GM12878 (cell line): ENCODE measurements at regions not wholly inside any gene's neighbourhood (a gene's known extent, or its start where the extent isn't known, plus 50 kb on each side); places are given as distances from the start of the nearest gene placed in this dataset.

ENCODE experiments used
- ATAC-seq: fragments of 200-7000 bp; cut with Tn5 transposase; 3 replicates; pipeline ENCODE4 v1.9.1; 2020; ENCODE audit warnings: mild to moderate bottlenecking, moderate library complexity
- BruUV-seq: library from RNA; stranded (reverse); fragments of 400-500 nt; replicated peaks from 2 replicates; lab custom pipeline; 2021; lab: Mats Ljungman, UMichigan
- CTCF ChIA-PET: fragments of 300-600 bp; sonication (Branson Sonifier 250); formaldehyde crosslinking; extraction: SDS; loops from one replicate; lab custom pipeline; 2021; ENCODE audit warnings: inconsistent platforms; lab: Yijun Ruan, JAX
- POLR2A ChIA-PET: fragments of 350-600 bp; formaldehyde crosslinking; extraction: SDS; loops from one replicate; lab custom pipeline; 2021; ENCODE audit warnings: inconsistent platforms; lab: Charles Lee
- RAD21 ChIA-PET: fragments of 300-600 bp; sonication (Branson Sonifier 250); formaldehyde crosslinking; loops from one replicate; lab custom pipeline; 2023; ENCODE audit warnings: antibody characterized with exemption; ENCODE audit not compliant: unreplicated experiment; lab: Charles Lee
- SMC1A ChIA-PET: fragments of 300-600 bp; sonication (Branson Sonifier 250); formaldehyde crosslinking; loops from one replicate; lab custom pipeline; 2023; ENCODE audit not compliant: unreplicated experiment, uncharacterized antibody; lab: Charles Lee
- DNase-seq: peaks from one replicate; pipeline ENCODE4 v3.0.0-alpha.2; 2011; ENCODE audit warnings: low read depth, low spot score
- FAIRE-seq: peaks from 3 replicates; lab custom pipeline; 2011; peaks lifted over from hg19 to GRCh38; lab: Jason Lieb, UNC
- H2AFZ ChIP-seq: 2 replicates; pipeline ENCODE4 v1.6.0; 2011; ENCODE audit warnings: low read depth, low read length, control low read depth; ENCODE audit not compliant: control insufficient read depth
- H3K27ac ChIP-seq: 2 replicates; pipeline ENCODE4 v1.5.1; 2011; ENCODE audit warnings: control low read depth; ENCODE audit not compliant: control insufficient read depth, insufficient read depth
- H3K27me3 ChIP-seq, 2 experiments: replicated peaks in 1 of 2; 2 replicates each; pipeline versions ENCODE4 v1.6.0 to v1.6.1; 2011; ENCODE audit warnings: low read length in 1 of 2; ENCODE audit not compliant: control insufficient read depth in 2 of 2, insufficient read depth in 2 of 2
- H3K36me3 ChIP-seq, 2 experiments: 2 replicates each; pipeline ENCODE4 v1.5.1; 2011; ENCODE audit warnings: low read length in 1 of 2; ENCODE audit not compliant: control insufficient read depth in 2 of 2, insufficient read depth in 2 of 2
- H3K4me1 ChIP-seq: 2 replicates; pipeline ENCODE4 v1.6.1; 2011; ENCODE audit warnings: mild to moderate bottlenecking, low read length, moderate library complexity, mixed read lengths; ENCODE audit not compliant: control insufficient read depth, insufficient read depth
- H3K4me2 ChIP-seq: 2 replicates; pipeline ENCODE4 v1.6.0; 2011; ENCODE audit warnings: control low read depth; ENCODE audit not compliant: control insufficient read depth, insufficient read depth
- H3K4me3 ChIP-seq: fragments of 200-600 bp; sonication (generic); 2 replicates; pipeline ENCODE4 v1.5.1; 2016
- H3K79me2 ChIP-seq: 2 replicates; pipeline ENCODE4 v1.6.0; 2011; ENCODE audit warnings: low read length; ENCODE audit not compliant: control insufficient read depth, insufficient read depth
- H3K9ac ChIP-seq: 2 replicates; pipeline ENCODE4 v1.8.0; 2011; ENCODE audit warnings: low read length, control low read depth, mixed read lengths; ENCODE audit not compliant: control insufficient read depth, insufficient read depth
- H3K9me3 ChIP-seq: replicated peaks from 3 replicates; pipeline ENCODE4 v1.5.1; 2011; ENCODE audit warnings: mild to moderate bottlenecking, low read length; ENCODE audit not compliant: control insufficient read depth, insufficient read depth
- H4K20me1 ChIP-seq: 2 replicates; pipeline ENCODE4 v1.6.0; 2011; ENCODE audit not compliant: control insufficient read depth, insufficient read depth
- CHD4 ChIP-seq: fragments of 200-600 bp; sonication (generic); IDR thresholded peaks from 2 replicates; pipeline ENCODE4 v1.6.1; 2016; ENCODE audit warnings: mild to moderate bottlenecking
- CREM ChIP-seq: IDR thresholded peaks from 2 replicates; pipeline ENCODE4 v1.6.1; 2014; ENCODE audit warnings: antibody characterized with exemption, low read depth
- ESRRA ChIP-seq: IDR thresholded peaks from 2 replicates; pipeline ENCODE4 v1.6.1; 2012; ENCODE audit warnings: mild to moderate bottlenecking, low read length, improper control_type of control experiment
- FOS ChIP-seq: IDR thresholded peaks from 3 replicates; pipeline ENCODE4 v1.6.1; 2011; ENCODE audit warnings: borderline replicate concordance; ENCODE audit not compliant: insufficient read length; ENCODE audit errors: extremely low read depth
- GATAD2B ChIP-seq: fragments of 450-650 bp; conservative IDR thresholded peaks from 2 replicates; pipeline ENCODE4 v1.6.1; 2017; ENCODE audit warnings: low read depth, mild to moderate bottlenecking, moderate library complexity
- HDGF ChIP-seq: fragments of 450-650 bp; IDR thresholded peaks from 2 replicates; pipeline ENCODE4 v1.6.1; 2016; ENCODE audit warnings: antibody characterized with exemption
- MTA2 ChIP-seq: fragments of 450-650 bp; IDR thresholded peaks from 2 replicates; pipeline ENCODE4 v1.6.1; 2016; ENCODE audit warnings: low read depth, mild to moderate bottlenecking, moderate library complexity
- PML ChIP-seq: IDR thresholded peaks from 2 replicates; pipeline ENCODE4 v1.6.1; 2012; ENCODE audit warnings: low read length, inconsistent platforms
- POU2F2 ChIP-seq: IDR thresholded peaks from 3 replicates; pipeline ENCODE4 v1.6.1; 2011; ENCODE audit warnings: low read depth, mild to moderate bottlenecking, low read length, borderline replicate concordance
- RAD51 ChIP-seq: fragments of 450-650 bp; IDR thresholded peaks from 2 replicates; pipeline ENCODE4 v1.6.1; 2016; ENCODE audit warnings: moderate library complexity, mild to moderate bottlenecking, inconsistent platforms
- RFX5 ChIP-seq: IDR thresholded peaks from 2 replicates; pipeline ENCODE4 v1.6.1; 2011; ENCODE audit warnings: low read depth, low read length, improper control_type of control experiment
- SREBF1 ChIP-seq: IDR thresholded peaks from 2 replicates; pipeline ENCODE4 v1.6.1; 2012; ENCODE audit warnings: mild to moderate bottlenecking, low read length
- STAT1 ChIP-seq: fragments of 450-650 bp; conservative IDR thresholded peaks from 2 replicates; pipeline ENCODE4 v1.6.1; 2014; ENCODE audit warnings: antibody characterized with exemption, mild to moderate bottlenecking
- ZNF217 ChIP-seq: fragments of 450-650 bp; IDR thresholded peaks from 2 replicates; pipeline ENCODE4 v1.6.1; 2017; ENCODE audit warnings: antibody characterized with exemption, mild to moderate bottlenecking
- ZNF622 ChIP-seq: fragments of 450-650 bp; IDR thresholded peaks from 2 replicates; pipeline ENCODE4 v1.6.1; 2017; ENCODE audit warnings: mild to moderate bottlenecking, inconsistent platforms
- WGBS: methylation state at CpG from one replicate; pipeline ENCODE4 v1.1.6; 2016; ENCODE audit warnings: low lambda C conversion rate; ENCODE audit not compliant: insufficient replicate concordance, insufficient coverage; ENCODE audit errors: missing lambda C conversion rate; 5-methylcytosine and 5-hydroxymethylcytosine counted together
- in situ Hi-C: fragments of 300-500 bp; cut with MboI; formaldehyde crosslinking; loops from 9 replicates; pipeline ENCODE4 v1.14.3; 2018; ENCODE audit warnings: mixed read lengths
- intact Hi-C: fragments of 100-400 bp; cut with micrococcal nuclease; formaldehyde crosslinking; loops from one replicate; pipeline ENCODE4 v1.14.2; 2022; ENCODE audit not compliant: unreplicated experiment
- TF ChIP-seq, protein P1 (sequence below): IDR thresholded peaks from 2 replicates; pipeline ENCODE4 v1.6.1; 2012; ENCODE audit warnings: mild to moderate bottlenecking, low read depth, low read length
- TF ChIP-seq, protein P2 (sequence below): IDR thresholded peaks from 2 replicates; pipeline ENCODE4 v1.6.1; 2012; ENCODE audit warnings: low read length, inconsistent platforms
- TF ChIP-seq, protein P3 (sequence below): fragments of 450-650 bp; IDR thresholded peaks from 2 replicates; pipeline ENCODE4 v1.6.1; 2017; ENCODE audit warnings: borderline replicate concordance
- TF ChIP-seq, protein P4 (sequence below): fragments of 450-650 bp; conservative IDR thresholded peaks from 2 replicates; pipeline ENCODE4 v1.6.1; 2017; ENCODE audit warnings: mild to moderate bottlenecking, moderate library complexity

DNA sequence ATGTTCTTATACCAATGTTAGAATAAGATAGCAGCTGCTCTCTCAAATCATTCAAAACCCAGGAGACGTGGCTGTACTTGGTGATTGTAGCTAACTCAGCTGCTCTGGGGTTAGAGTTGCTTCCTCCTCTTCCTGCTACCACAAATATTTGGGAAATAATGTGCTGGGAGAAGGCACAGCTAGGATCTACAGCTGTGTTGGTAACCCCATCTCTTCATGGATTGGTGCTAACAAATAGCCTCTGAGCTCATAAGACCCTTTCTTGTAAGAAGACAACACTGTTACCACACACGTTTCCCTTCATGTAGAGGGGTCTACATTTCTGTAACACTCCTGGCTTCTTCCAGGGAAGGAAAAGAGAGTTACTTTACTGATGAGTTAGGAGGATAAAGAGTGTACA, 911.0 kb upstream of the CITED2 start:
- no peak for FAIRE-seq
- H3K79me2 ChIP-seq: no peaks in the 10 kb centered on the region
- RAD21 ChIA-PET: interaction anchor here (0.7 to 1.3 kb wide), 2 partner anchors 14 to 288 kb away, joined by 3 read pairs; no protein-coding TSS in a partner anchor
- H3K9me3 ChIP-seq: no peaks in the 10 kb centered on the region
- in situ Hi-C loops (no loop called here), intact Hi-C loops (no loop called here)
- no peaks in the 10 kb centered on the region for H4K20me1 ChIP-seq
- TF ChIP-seq GATAD2B (no peak), RAD51 (no peak), MTA2 (no peak), ZNF622 (no peak), FOS (no peak), HDGF (no peak), CREM (no peak), ZNF217 (no peak), SREBF1 (no peak), POU2F2 (no peak), STAT1 (no peak), PML (no peak), CHD4 (no peak), ESRRA (no peak), RFX5 (no peak)
- TF ChIP-seq, protein P1, sequence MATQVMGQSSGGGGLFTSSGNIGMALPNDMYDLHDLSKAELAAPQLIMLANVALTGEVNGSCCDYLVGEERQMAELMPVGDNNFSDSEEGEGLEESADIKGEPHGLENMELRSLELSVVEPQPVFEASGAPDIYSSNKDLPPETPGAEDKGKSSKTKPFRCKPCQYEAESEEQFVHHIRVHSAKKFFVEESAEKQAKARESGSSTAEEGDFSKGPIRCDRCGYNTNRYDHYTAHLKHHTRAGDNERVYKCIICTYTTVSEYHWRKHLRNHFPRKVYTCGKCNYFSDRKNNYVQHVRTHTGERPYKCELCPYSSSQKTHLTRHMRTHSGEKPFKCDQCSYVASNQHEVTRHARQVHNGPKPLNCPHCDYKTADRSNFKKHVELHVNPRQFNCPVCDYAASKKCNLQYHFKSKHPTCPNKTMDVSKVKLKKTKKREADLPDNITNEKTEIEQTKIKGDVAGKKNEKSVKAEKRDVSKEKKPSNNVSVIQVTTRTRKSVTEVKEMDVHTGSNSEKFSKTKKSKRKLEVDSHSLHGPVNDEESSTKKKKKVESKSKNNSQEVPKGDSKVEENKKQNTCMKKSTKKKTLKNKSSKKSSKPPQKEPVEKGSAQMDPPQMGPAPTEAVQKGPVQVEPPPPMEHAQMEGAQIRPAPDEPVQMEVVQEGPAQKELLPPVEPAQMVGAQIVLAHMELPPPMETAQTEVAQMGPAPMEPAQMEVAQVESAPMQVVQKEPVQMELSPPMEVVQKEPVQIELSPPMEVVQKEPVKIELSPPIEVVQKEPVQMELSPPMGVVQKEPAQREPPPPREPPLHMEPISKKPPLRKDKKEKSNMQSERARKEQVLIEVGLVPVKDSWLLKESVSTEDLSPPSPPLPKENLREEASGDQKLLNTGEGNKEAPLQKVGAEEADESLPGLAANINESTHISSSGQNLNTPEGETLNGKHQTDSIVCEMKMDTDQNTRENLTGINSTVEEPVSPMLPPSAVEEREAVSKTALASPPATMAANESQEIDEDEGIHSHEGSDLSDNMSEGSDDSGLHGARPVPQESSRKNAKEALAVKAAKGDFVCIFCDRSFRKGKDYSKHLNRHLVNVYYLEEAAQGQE: no peak
- TF ChIP-seq, protein P2, sequence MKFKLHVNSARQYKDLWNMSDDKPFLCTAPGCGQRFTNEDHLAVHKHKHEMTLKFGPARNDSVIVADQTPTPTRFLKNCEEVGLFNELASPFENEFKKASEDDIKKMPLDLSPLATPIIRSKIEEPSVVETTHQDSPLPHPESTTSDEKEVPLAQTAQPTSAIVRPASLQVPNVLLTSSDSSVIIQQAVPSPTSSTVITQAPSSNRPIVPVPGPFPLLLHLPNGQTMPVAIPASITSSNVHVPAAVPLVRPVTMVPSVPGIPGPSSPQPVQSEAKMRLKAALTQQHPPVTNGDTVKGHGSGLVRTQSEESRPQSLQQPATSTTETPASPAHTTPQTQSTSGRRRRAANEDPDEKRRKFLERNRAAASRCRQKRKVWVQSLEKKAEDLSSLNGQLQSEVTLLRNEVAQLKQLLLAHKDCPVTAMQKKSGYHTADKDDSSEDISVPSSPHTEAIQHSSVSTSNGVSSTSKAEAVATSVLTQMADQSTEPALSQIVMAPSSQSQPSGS: no peak
- TF ChIP-seq, protein P3, sequence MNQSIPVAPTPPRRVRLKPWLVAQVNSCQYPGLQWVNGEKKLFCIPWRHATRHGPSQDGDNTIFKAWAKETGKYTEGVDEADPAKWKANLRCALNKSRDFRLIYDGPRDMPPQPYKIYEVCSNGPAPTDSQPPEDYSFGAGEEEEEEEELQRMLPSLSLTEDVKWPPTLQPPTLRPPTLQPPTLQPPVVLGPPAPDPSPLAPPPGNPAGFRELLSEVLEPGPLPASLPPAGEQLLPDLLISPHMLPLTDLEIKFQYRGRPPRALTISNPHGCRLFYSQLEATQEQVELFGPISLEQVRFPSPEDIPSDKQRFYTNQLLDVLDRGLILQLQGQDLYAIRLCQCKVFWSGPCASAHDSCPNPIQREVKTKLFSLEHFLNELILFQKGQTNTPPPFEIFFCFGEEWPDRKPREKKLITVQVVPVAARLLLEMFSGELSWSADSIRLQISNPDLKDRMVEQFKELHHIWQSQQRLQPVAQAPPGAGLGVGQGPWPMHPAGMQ: no peak
- TF ChIP-seq, protein P4, sequence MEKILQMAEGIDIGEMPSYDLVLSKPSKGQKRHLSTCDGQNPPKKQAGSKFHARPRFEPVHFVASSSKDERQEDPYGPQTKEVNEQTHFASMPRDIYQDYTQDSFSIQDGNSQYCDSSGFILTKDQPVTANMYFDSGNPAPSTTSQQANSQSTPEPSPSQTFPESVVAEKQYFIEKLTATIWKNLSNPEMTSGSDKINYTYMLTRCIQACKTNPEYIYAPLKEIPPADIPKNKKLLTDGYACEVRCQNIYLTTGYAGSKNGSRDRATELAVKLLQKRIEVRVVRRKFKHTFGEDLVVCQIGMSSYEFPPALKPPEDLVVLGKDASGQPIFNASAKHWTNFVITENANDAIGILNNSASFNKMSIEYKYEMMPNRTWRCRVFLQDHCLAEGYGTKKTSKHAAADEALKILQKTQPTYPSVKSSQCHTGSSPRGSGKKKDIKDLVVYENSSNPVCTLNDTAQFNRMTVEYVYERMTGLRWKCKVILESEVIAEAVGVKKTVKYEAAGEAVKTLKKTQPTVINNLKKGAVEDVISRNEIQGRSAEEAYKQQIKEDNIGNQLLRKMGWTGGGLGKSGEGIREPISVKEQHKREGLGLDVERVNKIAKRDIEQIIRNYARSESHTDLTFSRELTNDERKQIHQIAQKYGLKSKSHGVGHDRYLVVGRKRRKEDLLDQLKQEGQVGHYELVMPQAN: no peak
- TF ChIP-seq, all 136 proteins: peak for 0
- DNase-seq (no peak), ATAC-seq (no peak)
- Histone ChIP-seq H3K9ac (no peak overlapping the region), H3K27me3 (no peaks in the 10 kb centered on the region), H3K4me3 (no peak overlapping the region), H2AFZ (no peak overlapping the region), H3K36me3 (no peaks in the 10 kb centered on the region), H3K4me2 (no peak overlapping the region), H3K4me1 (no peaks in the 10 kb centered on the region), H3K27ac (no peak overlapping the region)
- SMC1A ChIA-PET: interaction anchor here (0.8 to 4.0 kb wide), 4 partner anchors 9 to 243 kb away, joined by 3 to 26 read pairs (median 6); no protein-coding TSS in a partner anchor
- CTCF ChIA-PET: interaction anchor here (0.7 to 2.4 kb wide), 3 partner anchors 16 to 792 kb away, joined by 3 to 6 read pairs (median 4); no protein-coding TSS in a partner anchor
- POLR2A ChIA-PET: no interaction called here
- BruUV-seq: no TSS peak
- 0% methylated on average over 2 of the region's 2 CpGs for WGBS
